ENCODE measurements at regions not wholly inside any gene's neighbourhood (a gene's known extent, or its start where the extent isn't known, plus 50 kb on each side); places are given as distances from the start of the nearest gene placed in this dataset.
"Not testable (repeated sequence)": the region's sequence is repeated elsewhere in the genome, so short reads cannot be mapped to it uniquely, and the experiment has no call there.

DNA sequence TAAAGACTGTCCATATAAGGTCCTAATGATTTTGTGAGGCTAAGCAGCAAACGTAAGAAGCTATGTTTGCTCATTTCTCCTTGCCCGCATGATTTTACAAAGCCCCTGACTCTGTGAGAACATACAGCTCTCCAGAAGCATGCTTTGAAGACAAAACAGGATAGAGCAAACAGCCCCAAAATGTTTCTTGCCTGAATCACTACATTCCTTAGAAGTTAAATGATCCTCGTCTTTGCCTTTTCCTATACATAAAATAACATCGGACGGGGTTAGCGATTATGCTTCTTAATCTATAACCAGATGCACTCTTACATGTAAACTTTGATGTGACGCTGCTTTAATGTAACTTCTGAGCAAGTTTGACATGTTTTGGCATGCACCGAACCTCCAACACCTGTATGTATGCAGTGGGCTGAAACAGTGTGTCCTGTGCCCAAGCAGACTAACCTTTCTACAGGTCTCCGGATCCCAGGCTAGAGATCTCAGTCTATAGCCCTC, 353.7 kb downstream of the CETN3 start:
- no peaks in the 10 kb centered on the region for H3K4me1 ChIP-seq (ENCODE audit: low read length)
- no peak overlapping the region for H3K27ac ChIP-seq (ENCODE audit: low read length)
- no peaks in the 10 kb centered on the region for H3K79me2 ChIP-seq (ENCODE audit: low read length)

GRCh38 chr5:90054612-90055011, 354.9 kb downstream of the CETN3 start:
- Histone ChIP-seq H3K27ac (ENCODE audit: low read length) (no peak overlapping the region), H2AFZ (ENCODE audit: low read length) (no peak overlapping the region), H3K79me2 (ENCODE audit: low read length) (no peaks in the 10 kb centered on the region), H4K20me1 (ENCODE audit: insufficient read depth, low read depth, low read length) (no peaks in the 10 kb centered on the region), H3K9ac (ENCODE audit: low read length) (no peak overlapping the region), H3K4me3 (ENCODE audit: low read length) (no peak overlapping the region), H3K36me3 (ENCODE audit: insufficient read depth, low read length) (no peaks in the 10 kb centered on the region), H3K9me2 (replicated peaks; ENCODE audit: insufficient read depth, low read length) (no peaks in the 10 kb centered on the region), H3K9me3 (ENCODE audit: low read length) (no peaks in the 10 kb centered on the region), H3K27me3 (ENCODE audit: low read length) (no peaks in the 10 kb centered on the region), H3K4me2 (ENCODE audit: low read depth, low read length, poor library complexity, severe bottlenecking) (no peak overlapping the region), H3K4me1 (ENCODE audit: low read length) (peaks cover 6% of the 10 kb centered on the region)
- no peak for DNase-seq

More for the DNA sequence above, 353.7 kb downstream of the CETN3 start:
- Histone ChIP-seq H3K4me3 (ENCODE audit: low read length) (no peak overlapping the region), H3K9me2 (replicated peaks; ENCODE audit: insufficient read depth, low read length) (no peaks in the 10 kb centered on the region), H3K4me2 (ENCODE audit: low read depth, low read length, poor library complexity, severe bottlenecking) (no peak overlapping the region), H3K27me3 (ENCODE audit: low read length) (no peaks in the 10 kb centered on the region), H2AFZ (ENCODE audit: low read length) (no peak overlapping the region), H3K9ac (ENCODE audit: low read length) (no peak overlapping the region), H3K9me3 (ENCODE audit: low read length) (no peaks in the 10 kb centered on the region), H3K36me3 (ENCODE audit: insufficient read depth, low read length) (no peaks in the 10 kb centered on the region), H4K20me1 (ENCODE audit: insufficient read depth, low read depth, low read length) (no peaks in the 10 kb centered on the region)
- no peak for DNase-seq

GRCh38 chr5:90051756-90052155, 357.8 kb downstream of the CETN3 start:
- H3K9me3 ChIP-seq (ENCODE audit: low read length) = no peaks in the 10 kb centered on the region
- H3K9ac ChIP-seq (ENCODE audit: low read length) = no peak overlapping the region
- H3K27me3 ChIP-seq (ENCODE audit: low read length) = no peaks in the 10 kb centered on the region
- H2AFZ ChIP-seq (ENCODE audit: low read length) = no peak overlapping the region
- H4K20me1 ChIP-seq (ENCODE audit: insufficient read depth, low read depth, low read length) = no peaks in the 10 kb centered on the region
- no peak for DNase-seq
- H3K9me2 ChIP-seq (replicated peaks; ENCODE audit: insufficient read depth, low read length) = no peaks in the 10 kb centered on the region
- no peak overlapping the region for H3K4me2 ChIP-seq (ENCODE audit: low read depth, low read length, poor library complexity, severe bottlenecking)
- H3K4me3 ChIP-seq (ENCODE audit: low read length) = no peak overlapping the region
- H3K79me2 ChIP-seq (ENCODE audit: low read length) = no peaks in the 10 kb centered on the region
- peaks cover 6% of the 10 kb centered on the region for H3K4me1 ChIP-seq (ENCODE audit: low read length)
- no peak overlapping the region for H3K27ac ChIP-seq (ENCODE audit: low read length)
- H3K36me3 ChIP-seq (ENCODE audit: insufficient read depth, low read length) = no peaks in the 10 kb centered on the region

DNA sequence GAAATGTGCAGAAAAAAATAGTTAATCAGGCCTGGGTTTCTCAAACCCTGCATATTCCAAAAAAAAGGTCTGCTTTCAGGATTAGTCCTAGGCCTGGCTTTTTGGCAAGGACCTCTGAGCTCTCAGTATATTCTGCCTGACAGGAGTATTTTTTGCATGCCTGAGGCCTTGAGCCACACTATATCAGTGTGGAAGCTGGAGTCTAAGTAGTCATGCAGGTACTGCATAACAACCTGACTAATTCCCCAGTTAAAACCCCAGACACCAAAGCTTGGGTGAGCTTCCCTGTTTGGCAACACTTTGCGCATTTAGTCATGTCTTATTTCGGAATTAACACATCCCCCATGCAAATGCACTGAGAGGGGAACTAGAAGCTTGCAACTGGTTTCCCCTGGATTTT, 359.5 kb downstream of the CETN3 start:
- Histone ChIP-seq H3K9ac (ENCODE audit: low read length) (no peak overlapping the region), H3K36me3 (ENCODE audit: insufficient read depth, low read length) (no peaks in the 10 kb centered on the region), H3K4me1 (ENCODE audit: low read length) (peaks cover 6% of the 10 kb centered on the region), H4K20me1 (ENCODE audit: insufficient read depth, low read depth, low read length) (no peaks in the 10 kb centered on the region), H3K27me3 (ENCODE audit: low read length) (no peaks in the 10 kb centered on the region), H3K27ac (ENCODE audit: low read length) (no peak overlapping the region), H3K9me2 (replicated peaks; ENCODE audit: insufficient read depth, low read length) (no peaks in the 10 kb centered on the region), H3K79me2 (ENCODE audit: low read length) (no peaks in the 10 kb centered on the region), H3K9me3 (ENCODE audit: low read length) (no peaks in the 10 kb centered on the region), H2AFZ (ENCODE audit: low read length) (no peak overlapping the region), H3K4me3 (ENCODE audit: low read length) (no peak overlapping the region), H3K4me2 (ENCODE audit: low read depth, low read length, poor library complexity, severe bottlenecking) (no peak overlapping the region)
- DNase-seq = peak; percentile 42

DNA sequence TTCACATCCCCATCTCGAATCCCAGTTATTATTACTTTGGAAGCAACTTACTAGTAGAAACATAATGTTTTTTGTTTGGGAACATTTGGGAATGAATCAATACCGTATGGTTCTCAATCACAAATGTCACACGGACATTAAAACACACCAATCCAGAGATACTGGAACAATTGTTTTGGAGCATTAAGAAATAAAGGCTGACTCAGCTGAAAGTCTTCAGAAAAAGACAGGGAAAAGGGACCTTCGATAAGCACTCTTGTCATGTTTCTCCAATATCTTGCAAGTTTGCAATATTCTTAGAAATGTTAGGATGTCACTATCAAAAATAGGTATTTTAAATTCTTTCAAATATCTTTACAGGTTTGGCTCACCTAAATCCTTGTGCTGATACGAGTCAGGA, 362.4 kb downstream of the CETN3 start:
- no peaks in the 10 kb centered on the region for H3K79me2 ChIP-seq (ENCODE audit: low read length)
- H2AFZ ChIP-seq (ENCODE audit: low read length) = no peak overlapping the region
- no peak overlapping the region for H3K9ac ChIP-seq (ENCODE audit: low read length)
- no peak for DNase-seq
- no peak overlapping the region for H3K4me2 ChIP-seq (ENCODE audit: low read depth, low read length, poor library complexity, severe bottlenecking)
- H3K27me3 ChIP-seq (ENCODE audit: low read length) = no peaks in the 10 kb centered on the region
- no peaks in the 10 kb centered on the region for H4K20me1 ChIP-seq (ENCODE audit: insufficient read depth, low read depth, low read length)
- H3K36me3 ChIP-seq (ENCODE audit: insufficient read depth, low read length) = no peaks in the 10 kb centered on the region
- H3K27ac ChIP-seq (ENCODE audit: low read length) = no peak overlapping the region
- H3K9me2 ChIP-seq (replicated peaks; ENCODE audit: insufficient read depth, low read length) = no peaks in the 10 kb centered on the region
- H3K4me3 ChIP-seq (ENCODE audit: low read length) = no peak overlapping the region
- H3K9me3 ChIP-seq (ENCODE audit: low read length) = no peaks in the 10 kb centered on the region
- peaks cover 6% of the 10 kb centered on the region for H3K4me1 ChIP-seq (ENCODE audit: low read length)

- not testable (repeated sequence) for DNase-seq
Measured at GRCh38 chr5:90040082-90040481, 369.5 kb downstream of the CETN3 start.

GRCh38 chr5:90037646-90038045, 371.9 kb downstream of the CETN3 start:
- Histone ChIP-seq H3K4me2 (ENCODE audit: low read depth, low read length, poor library complexity, severe bottlenecking) (no peak overlapping the region), H3K4me3 (ENCODE audit: low read length) (no peak overlapping the region), H3K27me3 (ENCODE audit: low read length) (no peaks in the 10 kb centered on the region), H3K9ac (ENCODE audit: low read length) (no peak overlapping the region), H3K4me1 (ENCODE audit: low read length) (no peaks in the 10 kb centered on the region), H3K9me3 (ENCODE audit: low read length) (no peaks in the 10 kb centered on the region), H3K9me2 (replicated peaks; ENCODE audit: insufficient read depth, low read length) (no peaks in the 10 kb centered on the region), H3K27ac (ENCODE audit: low read length) (no peak overlapping the region), H3K36me3 (ENCODE audit: insufficient read depth, low read length) (no peaks in the 10 kb centered on the region), H3K79me2 (ENCODE audit: low read length) (no peaks in the 10 kb centered on the region), H2AFZ (ENCODE audit: low read length) (no peak overlapping the region), H4K20me1 (ENCODE audit: insufficient read depth, low read depth, low read length) (no peaks in the 10 kb centered on the region)
- DNase-seq = no peak

More at GRCh38 chr5:90040082-90040481, 369.5 kb downstream of the CETN3 start:
- not testable (repeated sequence) for H3K36me3 ChIP-seq (ENCODE audit: insufficient read depth, low read length); H3K9ac ChIP-seq (ENCODE audit: low read length); H3K9me2 ChIP-seq (replicated peaks; ENCODE audit: insufficient read depth, low read length); H3K4me1 ChIP-seq (ENCODE audit: low read length); H2AFZ ChIP-seq (ENCODE audit: low read length); H3K4me2 ChIP-seq (ENCODE audit: low read depth, low read length, poor library complexity, severe bottlenecking); H3K9me3 ChIP-seq (ENCODE audit: low read length); H3K79me2 ChIP-seq (ENCODE audit: low read length); H3K4me3 ChIP-seq (ENCODE audit: low read length); H3K27me3 ChIP-seq (ENCODE audit: low read length); H4K20me1 ChIP-seq (ENCODE audit: insufficient read depth, low read depth, low read length); H3K27ac ChIP-seq (ENCODE audit: low read length)

DNA sequence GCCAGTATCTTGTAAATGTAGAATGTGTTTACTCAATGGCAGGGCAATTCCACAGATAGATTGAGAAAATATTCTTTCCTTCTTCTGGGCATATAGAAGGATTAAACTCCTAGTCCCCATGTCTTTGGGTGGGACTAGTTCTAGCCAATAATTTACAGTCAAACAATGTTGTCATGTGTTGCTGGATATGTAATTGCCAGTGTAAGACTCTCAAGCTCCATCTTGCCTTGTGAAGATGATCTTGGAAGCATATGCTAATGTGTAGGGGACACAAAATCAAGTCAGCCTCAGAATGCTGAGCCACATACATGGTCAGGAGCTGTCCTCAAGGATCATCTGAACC, 386.9 kb downstream of the CETN3 start:
- Histone ChIP-seq H3K4me2 (ENCODE audit: low read depth, low read length, poor library complexity, severe bottlenecking) (no peak overlapping the region), H3K79me2 (ENCODE audit: low read length) (no peaks in the 10 kb centered on the region), H3K27ac (ENCODE audit: low read length) (no peak overlapping the region), H3K9me2 (replicated peaks; ENCODE audit: insufficient read depth, low read length) (no peaks in the 10 kb centered on the region), H3K36me3 (ENCODE audit: insufficient read depth, low read length) (no peaks in the 10 kb centered on the region), H3K4me3 (ENCODE audit: low read length) (no peak overlapping the region), H3K9me3 (ENCODE audit: low read length) (no peaks in the 10 kb centered on the region), H4K20me1 (ENCODE audit: insufficient read depth, low read depth, low read length) (no peaks in the 10 kb centered on the region), H3K4me1 (ENCODE audit: low read length) (0 out of 2 replicates have a peak, but pooled peaks cover 2% of the 10 kb centered on the region), H3K9ac (ENCODE audit: low read length) (no peak overlapping the region), H3K27me3 (ENCODE audit: low read length) (no peaks in the 10 kb centered on the region), H2AFZ (ENCODE audit: low read length) (no peak overlapping the region)
- DNase-seq = no peak

All from Karpas-422 (cell line).